Inflammatory macrophage treated with lipopolysaccharide for 4 hours (primary cell): ENCODE measurements at regions not wholly inside any gene's neighbourhood (a gene's known extent, or its start where the extent isn't known, plus 50 kb on each side); places are given as distances from the start of the nearest gene placed in this dataset.
A peak's percentile ranks its signal among the peaks of the same experiment; 100 is the strongest.

Experiments used
- DNase-seq: peaks from one replicate; pipeline ENCODE4 v3.0.0-alpha.2; 2020

- DNase-seq = no peak
Measured at GRCh38 chr11:123378096-123378495, 52.0 kb upstream of the GRAMD1B start.

GRCh38 chr11:123377355-123377754 lies 52.7 kb upstream of the GRAMD1B start:
- DNase-seq = no peak

GRCh38 chr11:123375832-123376231 lies 54.2 kb upstream of the GRAMD1B start:
- DNase-seq = no peak

- no peak for DNase-seq
Measured at GRCh38 chr11:123374622-123374968, 55.5 kb upstream of the GRAMD1B start.

- DNase-seq = no peak
Measured at GRCh38 chr11:123373754-123374621, 56.1 kb upstream of the GRAMD1B start.

- no peak for DNase-seq
Measured at GRCh38 chr11:123371506-123372297, 58.4 kb upstream of the GRAMD1B start.

GRCh38 chr11:123366924-123367323 lies 63.1 kb upstream of the GRAMD1B start:
- no peak for DNase-seq

GRCh38 chr11:123365955-123366354 lies 64.1 kb upstream of the GRAMD1B start:
- DNase-seq = no peak

- DNase-seq = no peak
Measured at GRCh38 chr11:123364080-123364479, 66.0 kb upstream of the GRAMD1B start.

GRCh38 chr11:123363556-123363955 lies 66.5 kb upstream of the GRAMD1B start:
- no peak for DNase-seq

GRCh38 chr11:123362941-123363340 lies 67.1 kb upstream of the GRAMD1B start:
- no peak for DNase-seq

GRCh38 chr11:123362186-123362585 lies 67.9 kb upstream of the GRAMD1B start:
- peak; percentile 49 for DNase-seq

- no peak for DNase-seq
Measured at GRCh38 chr11:123361110-123361509, 69.0 kb upstream of the GRAMD1B start.

GRCh38 chr11:123360267-123360936 lies 69.7 kb upstream of the GRAMD1B start:
- no peak for DNase-seq

GRCh38 chr11:123357990-123358827 lies 71.9 kb upstream of the GRAMD1B start:
- no peak for DNase-seq

- no peak for DNase-seq
Measured at GRCh38 chr11:123357353-123357989, 72.6 kb upstream of the GRAMD1B start.

- DNase-seq = no peak
Measured at GRCh38 chr11:123356539-123356938, 73.5 kb upstream of the GRAMD1B start.

GRCh38 chr11:123354371-123354975 lies 75.6 kb upstream of the GRAMD1B start:
- peak; percentile 15 for DNase-seq

- no peak for DNase-seq
Measured at GRCh38 chr11:123351375-123351774, 78.7 kb upstream of the GRAMD1B start.

GRCh38 chr11:123349382-123349781 lies 80.7 kb upstream of the GRAMD1B start:
- no peak for DNase-seq

GRCh38 chr11:123344790-123345357 lies 85.2 kb upstream of the GRAMD1B start:
- DNase-seq = no peak
